GM19240 (cell line): ENCODE measurements at regions not wholly inside any gene's neighbourhood (a gene's known extent, or its start where the extent isn't known, plus 50 kb on each side); places are given as distances from the start of the nearest gene placed in this dataset.

Experiments
- DNase-seq: peaks from one replicate; pipeline ENCODE4 v3.0.0; 2011; ENCODE audit warnings: low spot score; ENCODE audit not compliant: insufficient read length

GRCh38 chr7:25854608-25855497 is 297.1 kb upstream of the NFE2L3 start:
- no peak for DNase-seq

DNA sequence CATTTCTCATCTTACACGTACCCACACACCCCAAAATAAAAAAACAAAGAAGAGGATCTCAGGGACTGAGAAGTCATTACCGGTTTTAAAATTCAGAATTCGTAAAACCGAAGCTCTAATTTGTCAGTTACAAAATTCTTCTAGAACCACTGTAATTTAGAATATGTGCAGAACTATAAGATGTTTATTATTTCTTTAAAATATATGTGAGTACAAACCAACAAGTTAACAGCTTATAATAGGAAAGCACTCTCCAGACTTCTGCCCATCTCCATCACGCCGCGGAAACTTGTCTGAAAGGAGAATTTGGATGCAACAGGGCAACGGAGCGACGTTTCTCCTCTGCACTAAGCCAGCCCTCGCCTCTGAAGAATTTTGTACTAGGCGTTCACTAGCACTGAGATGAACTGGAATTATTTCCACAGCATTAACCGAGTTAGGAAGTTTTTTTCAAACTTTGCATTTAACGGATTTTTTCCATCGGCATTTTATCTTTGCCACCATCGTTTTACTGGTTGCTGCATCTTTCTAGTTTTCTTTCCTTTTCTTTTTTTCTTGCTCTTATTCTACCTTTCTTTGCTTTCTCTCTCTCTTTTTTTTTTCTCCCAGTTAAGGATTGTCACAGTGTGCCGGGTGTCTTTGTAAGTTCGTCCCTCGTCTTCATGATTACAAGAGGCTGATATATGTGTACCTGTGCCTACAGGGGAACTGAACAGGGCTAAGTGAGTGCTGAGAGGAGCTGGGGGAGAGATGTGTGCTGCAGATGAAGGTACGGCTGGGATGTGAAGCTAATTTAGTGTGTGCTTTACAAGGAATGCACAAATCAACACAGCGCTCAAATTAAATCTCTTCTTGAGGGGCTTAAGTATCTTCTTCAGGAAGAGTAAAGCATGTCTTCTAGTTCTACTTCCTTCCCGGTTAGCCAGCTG is 295.9 kb upstream of the NFE2L3 start:
- no peak for DNase-seq

DNA sequence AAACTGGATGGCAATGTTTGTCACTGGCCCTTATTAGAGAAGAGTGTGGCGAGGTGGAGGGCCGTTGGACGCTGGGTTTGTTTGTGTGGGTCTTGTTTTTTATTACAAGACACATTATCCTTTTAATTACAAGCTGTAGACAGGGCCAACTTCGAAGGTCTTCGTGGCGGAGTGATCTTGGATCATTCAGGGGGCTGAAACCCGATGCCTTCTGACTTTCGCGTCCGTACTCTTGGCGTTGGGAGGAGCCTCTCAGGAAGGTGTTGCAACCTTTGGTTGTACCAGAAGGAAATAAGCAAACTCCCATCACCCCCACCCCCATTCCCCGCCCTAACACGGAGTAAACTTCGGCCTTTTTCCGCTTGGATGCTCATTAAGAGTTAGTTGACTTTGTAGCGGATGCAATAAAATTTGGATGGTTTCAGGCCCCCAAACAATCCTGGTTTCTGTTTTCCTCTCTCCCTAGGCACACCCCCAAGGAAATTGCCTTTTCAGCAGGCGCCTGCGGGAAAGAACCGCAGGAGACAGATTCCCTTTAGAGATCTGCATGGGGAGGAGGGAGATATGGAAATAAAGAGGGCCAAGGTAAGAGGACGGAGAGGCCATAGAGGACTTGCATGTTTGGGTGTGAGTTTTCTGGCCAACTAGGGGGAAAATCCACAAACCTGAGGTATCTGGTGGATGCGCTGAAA is 294.5 kb upstream of the NFE2L3 start:
- no peak for DNase-seq

DNA sequence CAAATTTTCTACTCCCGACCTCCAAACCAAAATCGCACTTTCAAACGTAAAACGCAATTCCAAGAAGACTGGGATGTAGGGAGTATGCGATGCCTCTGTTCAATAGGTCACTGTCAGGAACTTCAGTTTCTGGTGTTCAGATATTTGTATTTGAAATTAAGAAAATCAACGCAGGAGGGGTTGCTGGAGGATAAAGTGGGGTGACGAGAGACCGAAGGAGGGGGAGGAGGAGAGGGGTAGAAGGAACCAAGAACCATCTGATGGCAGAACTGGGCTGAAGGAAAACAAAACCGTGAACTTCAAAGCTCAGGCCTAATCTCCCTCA is 293.8 kb upstream of the NFE2L3 start:
- no peak for DNase-seq

DNA sequence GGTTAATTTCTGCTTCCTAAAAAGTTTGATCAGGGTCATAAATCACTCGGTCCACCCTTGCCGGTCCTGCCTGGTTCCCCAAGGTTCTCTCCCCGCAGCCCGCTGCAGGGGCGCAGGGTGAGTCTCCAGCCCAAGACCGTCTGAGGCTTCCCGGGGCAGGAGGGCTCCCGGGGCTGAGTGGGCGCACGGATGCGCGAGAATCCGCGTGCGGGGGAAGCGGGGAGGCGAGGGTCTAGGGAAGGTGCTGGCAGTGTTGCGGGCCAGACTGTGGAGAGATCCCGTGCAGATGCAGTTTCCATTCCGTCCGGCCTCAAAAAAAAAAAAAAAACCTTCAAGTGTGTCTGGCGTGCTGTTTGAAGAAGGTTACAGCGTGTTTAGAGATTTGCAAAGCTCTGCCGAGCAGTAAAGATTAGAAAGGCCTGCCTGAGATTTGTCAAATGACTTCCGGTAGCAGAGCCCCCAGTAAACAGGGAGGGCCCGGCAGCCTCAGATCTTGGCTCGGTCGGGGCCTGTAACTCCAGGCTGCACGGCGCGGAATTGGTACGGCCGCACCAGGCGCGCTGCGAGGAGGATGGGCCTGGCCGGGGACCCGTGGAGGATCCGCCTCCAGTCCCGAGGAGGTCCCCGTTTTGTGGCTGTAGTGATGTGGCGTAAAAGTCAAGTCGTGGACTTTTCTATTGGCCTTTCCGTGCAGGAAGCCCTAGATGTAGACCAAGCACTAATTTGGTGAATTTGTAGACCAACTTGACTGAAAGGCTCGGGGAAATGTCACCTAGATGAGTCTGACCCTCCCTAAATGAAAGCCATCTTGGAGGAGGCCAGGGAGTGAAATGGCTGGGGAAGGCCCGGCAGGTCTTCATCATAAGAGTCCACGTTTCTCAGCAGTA is 293.2 kb upstream of the NFE2L3 start:
- no peak for DNase-seq

GRCh38 chr7:25859412-25860274 is 292.4 kb upstream of the NFE2L3 start:
- no peak for DNase-seq

GRCh38 chr7:25860275-25861163 is 291.5 kb upstream of the NFE2L3 start:
- DNase-seq: no peak

GRCh38 chr7:25861164-25861496 is 290.9 kb upstream of the NFE2L3 start:
- DNase-seq: no peak

DNA sequence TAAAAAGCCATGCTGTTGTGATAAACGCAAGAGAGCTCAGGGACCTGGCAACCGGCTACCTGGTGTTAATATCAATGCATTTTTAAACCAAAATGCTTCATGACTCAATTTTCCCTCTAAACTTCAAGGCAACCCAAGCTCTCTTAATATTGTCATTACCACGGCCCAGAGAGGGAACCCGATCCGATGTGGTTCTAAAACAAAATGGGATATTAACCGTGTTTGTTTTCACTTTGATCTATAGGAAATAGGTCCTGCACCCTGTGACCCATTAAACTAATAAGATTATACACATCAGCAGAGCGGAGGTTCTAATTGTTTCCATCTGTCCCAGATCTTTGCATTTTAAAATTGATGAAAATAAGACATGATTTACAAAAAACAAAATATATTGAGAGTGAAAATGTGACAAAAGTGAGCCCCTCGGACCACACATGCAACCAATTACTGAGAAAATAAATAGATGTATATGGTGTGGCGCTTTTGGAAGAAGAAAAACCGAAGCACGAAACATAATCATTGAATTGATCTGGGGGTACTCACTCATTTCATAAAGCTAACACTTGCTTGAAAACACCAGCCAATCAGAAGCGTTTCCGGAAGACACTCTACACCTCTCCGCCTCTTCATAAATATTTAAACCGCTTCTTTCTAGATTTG is 290.3 kb upstream of the NFE2L3 start:
- no peak for DNase-seq

- peak; percentile 65 for DNase-seq
These were observed 289.6 kb upstream of the NFE2L3 start for GRCh38 chr7:25862261-25863004.

DNA sequence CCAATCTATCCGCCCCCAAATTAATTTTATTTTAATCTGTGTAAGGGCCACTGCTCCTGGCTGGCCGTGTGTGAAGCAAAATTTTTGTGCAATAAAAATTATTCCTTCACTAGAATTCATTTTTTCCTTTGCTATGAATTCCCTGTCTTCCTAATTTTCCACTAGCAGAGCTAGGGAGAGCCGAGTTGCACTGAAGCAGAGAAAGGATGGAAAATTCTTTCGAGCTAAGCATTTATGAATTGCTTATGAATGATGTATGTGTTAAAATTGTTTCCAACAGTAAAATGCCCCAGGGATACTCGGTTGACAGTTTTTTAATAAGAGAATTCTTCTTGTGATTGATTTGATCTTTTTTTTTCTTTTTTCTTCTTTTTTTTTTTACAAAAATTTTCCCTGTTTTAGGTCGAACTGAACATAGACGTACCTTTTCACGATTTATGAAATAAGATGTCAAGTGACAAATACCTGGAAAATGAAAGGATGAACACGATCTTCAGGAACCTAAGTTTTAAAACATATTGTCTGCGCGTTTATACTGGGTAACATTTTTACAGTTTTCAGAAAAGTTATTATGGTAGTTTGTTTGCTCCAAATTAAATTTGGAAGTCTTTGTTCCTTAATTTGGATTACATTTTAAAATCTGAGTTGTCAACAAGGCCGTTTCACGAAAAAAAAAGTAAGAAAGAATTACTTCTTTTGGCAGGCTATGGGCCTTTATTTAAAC is 288.8 kb upstream of the NFE2L3 start:
- DNase-seq: no peak

DNA sequence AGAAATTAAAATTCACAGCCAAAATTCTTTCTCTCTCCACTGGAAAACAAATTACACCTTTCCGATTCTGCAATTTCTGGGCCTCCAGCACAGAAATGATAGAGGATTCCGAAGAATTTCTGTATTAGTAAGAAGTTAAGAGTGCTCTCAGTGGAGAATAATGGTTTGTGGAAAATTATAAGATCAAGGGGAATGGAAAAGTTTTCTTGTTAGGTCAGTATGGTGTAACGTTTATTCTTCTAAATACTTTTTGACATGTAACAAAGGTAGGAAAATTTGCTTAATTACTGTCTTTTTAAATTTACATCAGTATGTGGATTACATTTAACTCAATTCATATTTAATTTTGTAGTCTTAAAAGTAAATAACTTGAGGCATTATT is 288.3 kb upstream of the NFE2L3 start:
- DNase-seq: no peak

DNA sequence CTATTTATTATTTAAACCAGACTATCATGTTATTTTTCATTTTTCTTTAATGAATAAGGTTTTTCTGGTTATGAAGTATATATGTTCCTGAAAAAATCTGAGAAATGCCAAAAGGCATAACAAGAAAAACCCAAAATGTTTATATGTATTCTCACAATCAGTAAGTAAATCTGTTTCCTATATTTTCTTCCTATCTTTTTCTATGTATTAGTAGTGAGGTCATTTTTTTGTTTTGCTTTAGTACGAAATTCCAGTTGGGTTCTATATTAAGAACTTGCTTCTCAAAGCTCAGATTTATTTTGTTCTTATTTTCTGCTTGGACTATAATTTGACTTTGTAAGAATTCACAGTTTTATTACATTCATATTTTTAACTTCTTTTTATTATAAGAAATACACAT is 287.5 kb upstream of the NFE2L3 start:
- DNase-seq: no peak

GRCh38 chr7:25864943-25865751 is 286.9 kb upstream of the NFE2L3 start:
- DNase-seq: no peak

DNA sequence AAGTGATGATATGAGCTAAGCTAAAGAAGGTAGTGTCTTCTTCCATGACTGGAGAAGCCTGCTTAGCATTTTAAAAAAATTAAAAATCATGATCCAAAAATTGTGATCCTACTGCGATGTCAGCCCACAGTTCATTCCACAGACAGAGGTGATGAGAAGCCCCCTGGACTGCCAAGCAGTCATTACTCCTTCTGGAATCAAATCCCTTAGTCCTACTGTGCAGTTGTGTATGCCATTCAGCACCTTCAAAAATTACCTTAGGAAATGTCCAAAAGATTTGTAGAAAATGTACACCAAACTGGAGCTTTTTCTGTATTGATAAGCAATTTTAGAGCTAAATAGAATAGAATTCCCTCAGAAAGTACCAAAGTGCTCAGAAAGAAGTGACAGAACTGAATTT is 283.5 kb upstream of the NFE2L3 start:
- no peak for DNase-seq

- DNase-seq: no peak
These were observed 281.4 kb upstream of the NFE2L3 start for GRCh38 chr7:25870574-25870973.
